ENCODE measurements at regions not wholly inside any gene's neighbourhood (a gene's known extent, or its start where the extent isn't known, plus 50 kb on each side); places are given as distances from the start of the nearest gene placed in this dataset.

GRCh38 chr16:51402298-51402697 lies 251.2 kb upstream of the SALL1 start:
- H3K27me3 ChIP-seq: no peaks in the 10 kb centered on the region
- H3K36me3 ChIP-seq: no peaks in the 10 kb centered on the region
- H3K4me1 ChIP-seq: no peaks in the 10 kb centered on the region
- intact Hi-C loops (cut with DNase I): no loop called here
- no peak for DNase-seq (ENCODE audit: extremely low spot score in 2 of 2)
- no peak overlapping the region for H3K4me3 ChIP-seq
- H3K27ac ChIP-seq: peak overlapping the region; percentile 46
- TF ChIP-seq POLR2AphosphoS5 (IDR thresholded peaks at IDR 0.05; ENCODE audit: insufficient read depth in 1 of 2, low read depth in 1 of 2) (no peak), CTCF (IDR thresholded peaks at IDR 0.05) (no peak)
- no peaks in the 10 kb centered on the region for H3K9me3 ChIP-seq

DNA sequence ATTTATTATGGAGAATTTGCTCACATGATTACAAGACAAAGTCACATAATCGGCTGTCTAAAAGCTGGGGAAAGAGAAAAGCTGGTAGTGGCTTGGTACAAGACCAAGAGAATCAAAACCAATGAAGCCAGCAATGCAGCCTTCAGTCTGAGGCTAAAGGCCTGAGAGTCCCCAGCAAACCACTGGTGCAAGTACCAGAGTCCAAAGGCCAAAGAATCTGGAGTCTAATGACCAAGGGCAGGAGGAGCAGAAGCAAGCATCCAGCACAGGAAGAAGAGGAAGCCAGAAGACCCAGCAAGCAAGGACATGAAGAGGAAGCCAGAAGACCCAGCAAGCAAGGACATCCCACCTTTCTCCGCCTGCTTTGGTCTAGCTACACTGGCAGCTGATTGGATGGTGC lies 250.6 kb upstream of the SALL1 start:
- Histone ChIP-seq H3K36me3 (no peaks in the 10 kb centered on the region), H3K27me3 (no peaks in the 10 kb centered on the region), H3K4me3 (no peak overlapping the region), H3K9me3 (no peaks in the 10 kb centered on the region), H3K4me1 (no peaks in the 10 kb centered on the region), H3K27ac (no peak overlapping the region)
- no peak for TF ChIP-seq POLR2A (IDR thresholded peaks at IDR 0.05)
- TF ChIP-seq POLR2AphosphoS5 (IDR thresholded peaks at IDR 0.05; ENCODE audit: insufficient read depth in 1 of 2, low read depth in 1 of 2): no peak
- no peak for TF ChIP-seq CTCF (IDR thresholded peaks at IDR 0.05)
- no peak for DNase-seq (ENCODE audit: extremely low spot score in 2 of 2)
- intact Hi-C loops (cut with DNase I): no loop called here

DNA sequence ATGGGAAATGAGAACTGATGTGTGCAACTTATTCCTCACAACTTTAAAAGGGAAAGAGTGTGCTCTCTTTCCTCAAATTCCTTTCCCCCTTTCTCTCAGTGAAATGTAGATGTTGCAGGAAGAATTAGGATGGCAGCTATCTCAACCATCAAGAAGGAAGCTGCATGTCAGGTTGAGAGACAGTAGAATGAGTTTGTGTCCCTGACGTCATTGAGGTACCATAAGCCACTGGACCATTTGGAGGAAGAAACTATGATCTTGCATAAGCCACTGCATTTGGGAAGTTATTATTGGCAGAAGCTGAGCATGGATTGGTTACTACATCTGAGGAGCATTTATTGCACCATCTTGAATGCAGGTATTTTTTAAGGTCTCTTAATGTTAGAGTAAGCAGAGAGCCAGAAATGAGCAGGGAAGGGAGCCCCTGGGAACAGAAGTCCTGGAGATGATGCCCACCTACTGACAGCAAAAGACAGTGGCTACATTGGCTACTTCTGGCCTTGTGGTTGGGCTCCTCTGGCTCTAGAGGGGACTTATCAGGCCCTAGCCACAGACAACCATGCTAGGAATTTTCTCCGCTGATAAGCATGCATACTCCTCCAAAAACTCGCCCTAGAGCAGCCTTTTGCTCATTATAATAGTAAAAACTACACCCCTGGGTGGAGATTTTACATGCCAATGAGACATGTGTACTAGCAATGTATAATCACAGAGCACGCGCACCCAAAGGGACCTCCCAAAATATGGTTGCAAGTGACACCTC lies 249.0 kb upstream of the SALL1 start:
- no peak overlapping the region for H3K27ac ChIP-seq
- H3K4me1 ChIP-seq: no peaks in the 10 kb centered on the region
- intact Hi-C loops (cut with DNase I): no loop called here
- no peak for DNase-seq (ENCODE audit: extremely low spot score in 2 of 2)
- TF ChIP-seq POLR2AphosphoS5 (IDR thresholded peaks at IDR 0.05; ENCODE audit: insufficient read depth in 1 of 2, low read depth in 1 of 2) (no peak), POLR2A (IDR thresholded peaks at IDR 0.05) (no peak), CTCF (IDR thresholded peaks at IDR 0.05) (no peak)
- H3K36me3 ChIP-seq: no peaks in the 10 kb centered on the region
- no peak overlapping the region for H3K4me3 ChIP-seq
- H3K27me3 ChIP-seq: no peaks in the 10 kb centered on the region
- H3K9me3 ChIP-seq: no peaks in the 10 kb centered on the region

DNA sequence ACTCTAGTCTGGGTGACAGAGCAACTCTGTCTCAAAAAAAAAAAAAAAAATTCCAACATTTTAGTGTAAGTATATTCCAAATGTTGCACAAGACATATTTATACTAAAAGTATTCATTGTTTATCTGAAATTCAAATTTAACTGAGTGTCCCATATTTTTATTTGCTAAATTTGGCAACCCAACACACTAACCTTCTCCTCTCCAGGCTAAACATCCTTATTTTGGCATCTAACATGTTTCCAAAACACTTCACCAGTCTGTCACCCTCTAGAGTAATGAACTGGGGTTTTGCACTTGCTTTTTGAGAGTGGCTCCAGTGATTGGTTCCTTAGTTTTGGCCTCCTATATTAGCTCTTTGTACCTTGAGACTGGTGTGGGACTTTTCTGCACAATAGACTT lies 243.4 kb upstream of the SALL1 start:
- H3K27ac ChIP-seq: no peak overlapping the region
- TF ChIP-seq POLR2A (IDR thresholded peaks at IDR 0.05) (no peak), CTCF (IDR thresholded peaks at IDR 0.05) (no peak), POLR2AphosphoS5 (IDR thresholded peaks at IDR 0.05; ENCODE audit: insufficient read depth in 1 of 2, low read depth in 1 of 2) (no peak)
- intact Hi-C loops (cut with DNase I): no loop called here
- no peaks in the 10 kb centered on the region for H3K27me3 ChIP-seq
- no peak overlapping the region for H3K4me3 ChIP-seq
- peaks cover 13% of the 10 kb centered on the region for H3K4me1 ChIP-seq
- no peaks in the 10 kb centered on the region for H3K9me3 ChIP-seq
- no peak for DNase-seq (ENCODE audit: extremely low spot score in 2 of 2)
- H3K36me3 ChIP-seq: no peaks in the 10 kb centered on the region

DNA sequence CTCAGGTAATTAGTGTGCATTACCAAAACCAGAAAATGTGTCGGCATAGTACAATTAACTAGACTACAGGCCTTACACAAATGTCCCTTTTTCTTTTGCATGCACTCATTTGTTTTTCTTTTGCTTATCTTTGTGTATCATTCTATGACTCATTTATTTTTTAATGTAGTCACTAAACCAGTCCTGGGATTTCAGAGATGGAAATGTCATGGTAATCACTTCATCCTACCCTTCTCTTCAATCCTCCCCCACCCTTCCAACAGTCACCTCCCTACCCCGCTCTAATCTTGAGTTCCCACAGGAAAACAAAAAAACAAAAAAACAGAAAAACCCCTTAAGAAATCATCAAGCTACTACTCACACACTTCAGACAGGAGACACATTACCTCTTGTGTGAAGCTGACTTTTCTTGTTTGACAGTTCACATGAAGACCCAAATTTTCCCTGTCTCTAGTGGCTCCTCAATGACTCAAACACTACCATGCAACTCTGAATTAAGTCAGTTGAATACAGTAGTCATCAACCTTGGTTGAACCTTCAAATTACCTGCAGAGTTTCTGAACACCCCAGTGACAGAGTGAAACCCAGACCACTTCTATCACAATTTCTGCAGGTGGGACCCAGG lies 242.4 kb upstream of the SALL1 start:
- Histone ChIP-seq H3K27ac (peak overlapping the region; percentile 58), H3K4me3 (no peak overlapping the region), H3K27me3 (no peaks in the 10 kb centered on the region), H3K4me1 (peaks cover 13% of the 10 kb centered on the region), H3K9me3 (no peaks in the 10 kb centered on the region), H3K36me3 (no peaks in the 10 kb centered on the region)
- intact Hi-C loops (cut with DNase I): no loop called here
- TF ChIP-seq POLR2A (IDR thresholded peaks at IDR 0.05) (no peak), CTCF (IDR thresholded peaks at IDR 0.05) (no peak), POLR2AphosphoS5 (IDR thresholded peaks at IDR 0.05; ENCODE audit: insufficient read depth in 1 of 2, low read depth in 1 of 2) (no peak)
- DNase-seq (ENCODE audit: extremely low spot score in 2 of 2): no peak

Data from vagina (tissue), 2 donors.